Cardiac fibroblast (primary cell): ENCODE measurements at regions not wholly inside any gene's neighbourhood (a gene's known extent, or its start where the extent isn't known, plus 50 kb on each side); places are given as distances from the start of the nearest gene placed in this dataset.

ENCODE experiments used
- DNase-seq, 2 donors: peaks; one replicate each; pipeline versions ENCODE4 v3.0.0 to v3.0.0-alpha.2; 2010; ENCODE audit warnings: low read depth in 2 of 2
- H3K4me3 ChIP-seq, 2 donors: replicated peaks in 1 of 2; 1 replicate in 1 of 2; 2 replicates in 1 of 2; pipeline ENCODE4 v1.5.1; 2011; ENCODE audit warnings: low read depth in 2 of 2, low read length in 2 of 2, mild to moderate bottlenecking in 2 of 2, moderate library complexity in 1 of 2
- CTCF ChIP-seq: IDR thresholded peaks from one replicate; pipeline ENCODE4 v1.5.1; 2011; ENCODE audit warnings: low read depth, mild to moderate bottlenecking, low read length, inconsistent platforms

- no peak for DNase-seq
- TF ChIP-seq CTCF, result no peak
- no peak overlapping the region for H3K4me3 ChIP-seq
Measured at GRCh38 chr1:98299313-98299712, 362.2 kb upstream of the SNX7 start.

- no peak for DNase-seq
- no peak for TF ChIP-seq CTCF
- no peak overlapping the region for H3K4me3 ChIP-seq
Measured at GRCh38 chr1:98298319-98298718, 363.2 kb upstream of the SNX7 start.

- DNase-seq, result no peak
- TF ChIP-seq CTCF, result no peak
- no peak overlapping the region for H3K4me3 ChIP-seq
Measured at GRCh38 chr1:98296681-98297080, 364.8 kb upstream of the SNX7 start.

GRCh38 chr1:98294127-98294526 is 367.4 kb upstream of the SNX7 start:
- no peak for TF ChIP-seq CTCF
- no peak for DNase-seq
- no peak overlapping the region for H3K4me3 ChIP-seq

GRCh38 chr1:98292994-98293393 is 368.5 kb upstream of the SNX7 start:
- DNase-seq, result no peak
- H3K4me3 ChIP-seq, result no peak overlapping the region
- TF ChIP-seq CTCF, result no peak

GRCh38 chr1:98289311-98289710 is 368.5 kb upstream of the DPYD start:
- H3K4me3 ChIP-seq, result no peak overlapping the region
- TF ChIP-seq CTCF, result no peak
- DNase-seq, result no peak

GRCh38 chr1:98288494-98288893 is 367.7 kb upstream of the DPYD start:
- TF ChIP-seq CTCF, result no peak
- no peak for DNase-seq
- no peak overlapping the region for H3K4me3 ChIP-seq
